ENCODE measurements at regions not wholly inside any gene's neighbourhood (a gene's known extent, or its start where the extent isn't known, plus 50 kb on each side); places are given as distances from the start of the nearest gene placed in this dataset.

GRCh38 chr2:12895017-12895416, 178.3 kb downstream of the TRIB2 start (continued):
- TF ChIP-seq, protein P1, sequence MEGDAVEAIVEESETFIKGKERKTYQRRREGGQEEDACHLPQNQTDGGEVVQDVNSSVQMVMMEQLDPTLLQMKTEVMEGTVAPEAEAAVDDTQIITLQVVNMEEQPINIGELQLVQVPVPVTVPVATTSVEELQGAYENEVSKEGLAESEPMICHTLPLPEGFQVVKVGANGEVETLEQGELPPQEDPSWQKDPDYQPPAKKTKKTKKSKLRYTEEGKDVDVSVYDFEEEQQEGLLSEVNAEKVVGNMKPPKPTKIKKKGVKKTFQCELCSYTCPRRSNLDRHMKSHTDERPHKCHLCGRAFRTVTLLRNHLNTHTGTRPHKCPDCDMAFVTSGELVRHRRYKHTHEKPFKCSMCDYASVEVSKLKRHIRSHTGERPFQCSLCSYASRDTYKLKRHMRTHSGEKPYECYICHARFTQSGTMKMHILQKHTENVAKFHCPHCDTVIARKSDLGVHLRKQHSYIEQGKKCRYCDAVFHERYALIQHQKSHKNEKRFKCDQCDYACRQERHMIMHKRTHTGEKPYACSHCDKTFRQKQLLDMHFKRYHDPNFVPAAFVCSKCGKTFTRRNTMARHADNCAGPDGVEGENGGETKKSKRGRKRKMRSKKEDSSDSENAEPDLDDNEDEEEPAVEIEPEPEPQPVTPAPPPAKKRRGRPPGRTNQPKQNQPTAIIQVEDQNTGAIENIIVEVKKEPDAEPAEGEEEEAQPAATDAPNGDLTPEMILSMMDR (IDR thresholded peaks at IDR 0.05; ENCODE audit: control extremely low read depth in 1 of 3, insufficient read depth in 1 of 3, low read depth in 1 of 3, low read length in 3 of 3) = no peak

Measured in H1 (cell line).